ENCODE measurements at regions not wholly inside any gene's neighbourhood (a gene's known extent, or its start where the extent isn't known, plus 50 kb on each side); places are given as distances from the start of the nearest gene placed in this dataset.

DNA sequence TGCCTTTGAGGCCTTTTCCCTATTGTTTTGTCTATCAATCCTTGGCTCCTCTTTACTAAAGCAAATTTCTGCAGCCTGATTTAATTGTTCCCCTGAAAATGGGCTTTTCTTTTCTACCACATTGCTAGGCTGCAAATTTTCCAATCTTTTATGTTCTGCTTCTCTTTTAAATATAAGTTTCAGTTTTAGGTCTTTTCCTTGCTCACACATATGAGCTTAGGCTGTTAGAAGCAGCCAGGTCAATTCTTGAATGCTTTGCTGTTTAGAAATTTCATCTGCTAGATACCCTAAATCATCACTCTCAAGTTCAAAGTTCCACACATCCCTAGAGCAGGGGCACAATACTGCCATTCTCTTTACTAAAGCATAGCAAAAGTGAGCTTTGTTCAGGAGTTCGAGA is 159.6 kb downstream of the ARL4A start:
- Histone ChIP-seq H3K4me3 (no peak overlapping the region), H3K27ac (no peak overlapping the region), H3K9ac (ENCODE audit: insufficient read length) (no peak overlapping the region), H3K36me3 (ENCODE audit: insufficient read depth, low read length) (no peaks in the 10 kb centered on the region), H3K9me3 (ENCODE audit: low read depth, low read length) (no peaks in the 10 kb centered on the region)
- no peak for TF ChIP-seq POLR2AphosphoS5 (IDR thresholded peaks at IDR 0.05; ENCODE audit: borderline replicate concordance, low read depth, low read length)
- no peak for TF ChIP-seq EZH2 (IDR thresholded peaks at IDR 0.05)
- no peak for TF ChIP-seq FOXP2 (optimal IDR thresholded peaks at IDR 0.05; ENCODE audit: control extremely low read depth, extremely low read length, insufficient read depth)
- no peak for DNase-seq (ENCODE audit: low read depth, low spot score)

DNA sequence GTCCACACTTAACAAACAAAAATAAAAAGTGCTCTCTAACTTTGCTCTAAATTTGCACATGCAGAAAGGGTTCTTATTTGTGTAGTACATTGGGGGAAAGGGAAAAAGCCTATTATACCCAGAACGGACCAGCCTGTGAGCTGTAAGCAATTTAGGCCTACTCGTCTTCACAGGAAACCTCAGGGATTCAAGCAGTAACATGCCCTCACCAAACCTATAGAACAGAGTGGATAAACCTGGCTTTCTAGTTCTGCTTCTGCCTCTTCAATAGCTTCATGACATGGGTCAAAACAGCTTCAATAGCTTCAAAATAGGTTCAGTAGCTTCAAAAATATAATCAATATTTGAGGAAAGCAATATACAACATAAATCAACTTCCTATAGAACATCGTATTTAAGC is 163.7 kb downstream of the ARL4A start:
- no peak for DNase-seq (ENCODE audit: low read depth, low spot score)
- TF ChIP-seq EZH2 (IDR thresholded peaks at IDR 0.05) = no peak
- TF ChIP-seq POLR2AphosphoS5 (IDR thresholded peaks at IDR 0.05; ENCODE audit: borderline replicate concordance, low read depth, low read length) = no peak
- TF ChIP-seq FOXP2 (optimal IDR thresholded peaks at IDR 0.05; ENCODE audit: control extremely low read depth, extremely low read length, insufficient read depth) = no peak

DNA sequence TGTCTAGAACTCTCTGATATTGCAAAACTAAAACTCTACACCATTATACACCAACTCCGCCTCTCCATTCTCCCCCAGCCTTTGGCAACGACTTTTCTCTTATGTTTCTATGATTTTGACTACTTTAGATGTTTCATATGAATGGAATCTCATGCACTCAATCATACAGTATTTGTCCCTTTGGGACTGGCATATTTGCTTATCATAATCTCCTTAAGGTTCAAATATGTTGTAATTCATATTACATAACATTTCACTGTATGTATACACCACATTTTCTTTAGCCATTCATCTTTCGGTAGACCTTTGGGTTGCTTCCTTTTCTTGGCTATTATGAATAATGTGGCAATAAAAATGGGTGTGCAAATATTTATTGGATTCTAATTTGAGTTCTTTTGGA is 164.4 kb downstream of the ARL4A start:
- TF ChIP-seq EZH2 (IDR thresholded peaks at IDR 0.05) (no peak), POLR2AphosphoS5 (IDR thresholded peaks at IDR 0.05; ENCODE audit: borderline replicate concordance, low read depth, low read length) (no peak), FOXP2 (optimal IDR thresholded peaks at IDR 0.05; ENCODE audit: control extremely low read depth, extremely low read length, insufficient read depth) (no peak)
- Histone ChIP-seq H3K9ac (ENCODE audit: insufficient read length) (no peak overlapping the region), H3K9me3 (ENCODE audit: low read depth, low read length) (no peaks in the 10 kb centered on the region), H3K27ac (no peak overlapping the region), H3K36me3 (ENCODE audit: insufficient read depth, low read length) (no peaks in the 10 kb centered on the region), H3K4me3 (no peak overlapping the region)
- DNase-seq (ENCODE audit: low read depth, low spot score) = no peak

More for the DNA sequence above, 163.7 kb downstream of the ARL4A start:
- no peak overlapping the region for H3K4me3 ChIP-seq
- no peak overlapping the region for H3K9ac ChIP-seq (ENCODE audit: insufficient read length)
- no peaks in the 10 kb centered on the region for H3K9me3 ChIP-seq (ENCODE audit: low read depth, low read length)
- no peaks in the 10 kb centered on the region for H3K36me3 ChIP-seq (ENCODE audit: insufficient read depth, low read length)
- no peak overlapping the region for H3K27ac ChIP-seq

DNA sequence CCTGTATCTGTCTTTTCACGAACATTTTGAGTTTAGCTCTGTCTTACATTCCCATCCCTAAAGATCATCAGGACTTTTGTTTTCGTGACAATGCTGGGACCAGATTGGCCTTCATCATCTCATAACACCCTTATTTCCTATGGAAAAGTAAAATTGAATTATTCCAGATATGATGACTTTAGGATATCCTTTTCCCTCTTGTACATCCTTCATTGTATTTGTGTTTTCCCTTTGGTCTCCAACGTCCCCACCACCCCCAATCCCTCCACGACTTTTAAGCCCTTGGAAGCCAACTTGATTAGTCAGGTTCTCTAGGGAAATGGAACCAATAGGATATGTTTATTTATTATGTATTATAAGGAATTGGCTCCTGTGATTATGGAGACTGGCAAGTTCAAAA is 167.6 kb downstream of the ARL4A start:
- Histone ChIP-seq H3K27ac (no peak overlapping the region), H3K9me3 (ENCODE audit: low read depth, low read length) (no peaks in the 10 kb centered on the region), H3K36me3 (ENCODE audit: insufficient read depth, low read length) (no peaks in the 10 kb centered on the region), H3K4me3 (no peak overlapping the region), H3K9ac (ENCODE audit: insufficient read length) (no peak overlapping the region)
- DNase-seq (ENCODE audit: low read depth, low spot score) = no peak
- TF ChIP-seq FOXP2 (optimal IDR thresholded peaks at IDR 0.05; ENCODE audit: control extremely low read depth, extremely low read length, insufficient read depth) = no peak
- TF ChIP-seq POLR2AphosphoS5 (IDR thresholded peaks at IDR 0.05; ENCODE audit: borderline replicate concordance, low read depth, low read length) = no peak
- no peak for TF ChIP-seq EZH2 (IDR thresholded peaks at IDR 0.05)

- Histone ChIP-seq H3K27ac (no peak overlapping the region), H3K9me3 (ENCODE audit: low read depth, low read length) (no peaks in the 10 kb centered on the region), H3K36me3 (ENCODE audit: insufficient read depth, low read length) (no peaks in the 10 kb centered on the region), H3K9ac (ENCODE audit: insufficient read length) (no peak overlapping the region), H3K4me3 (no peak overlapping the region)
- TF ChIP-seq POLR2AphosphoS5 (IDR thresholded peaks at IDR 0.05; ENCODE audit: borderline replicate concordance, low read depth, low read length) = no peak
- TF ChIP-seq EZH2 (IDR thresholded peaks at IDR 0.05) = no peak
- no peak for TF ChIP-seq FOXP2 (optimal IDR thresholded peaks at IDR 0.05; ENCODE audit: control extremely low read depth, extremely low read length, insufficient read depth)
- no peak for DNase-seq (ENCODE audit: low read depth, low spot score)
These were observed 172.3 kb downstream of the ARL4A start for GRCh38 chr7:12859761-12860160.

DNA sequence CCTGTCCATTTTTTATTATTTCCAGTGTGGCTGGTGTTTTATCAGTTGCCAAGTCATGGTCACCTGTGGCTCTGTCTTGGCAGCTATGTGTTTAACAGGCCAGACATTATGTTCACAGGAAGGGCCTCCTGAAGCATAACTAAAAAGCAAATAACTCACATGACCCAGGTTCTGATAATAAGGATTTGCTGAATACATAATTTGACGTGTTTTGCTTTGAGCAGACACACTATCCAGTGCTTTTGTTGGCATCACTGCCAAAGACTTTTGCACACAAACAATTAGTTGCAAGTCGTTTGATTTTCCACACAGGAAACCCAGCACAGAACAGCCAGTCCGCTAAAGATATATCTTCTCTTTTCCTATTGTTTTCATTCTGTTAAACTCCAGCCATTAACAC is 173.6 kb downstream of the ARL4A start:
- Histone ChIP-seq H3K27ac (no peak overlapping the region), H3K4me3 (no peak overlapping the region), H3K9me3 (ENCODE audit: low read depth, low read length) (no peaks in the 10 kb centered on the region), H3K9ac (ENCODE audit: insufficient read length) (no peak overlapping the region), H3K36me3 (ENCODE audit: insufficient read depth, low read length) (no peaks in the 10 kb centered on the region)
- DNase-seq (ENCODE audit: low read depth, low spot score) = no peak
- TF ChIP-seq EZH2 (IDR thresholded peaks at IDR 0.05) (no peak), POLR2AphosphoS5 (IDR thresholded peaks at IDR 0.05; ENCODE audit: borderline replicate concordance, low read depth, low read length) (no peak), FOXP2 (optimal IDR thresholded peaks at IDR 0.05; ENCODE audit: control extremely low read depth, extremely low read length, insufficient read depth) (no peak)

GRCh38 chr7:12862146-12862545 is 174.7 kb downstream of the ARL4A start:
- H3K9me3 ChIP-seq (ENCODE audit: low read depth, low read length) = no peaks in the 10 kb centered on the region
- DNase-seq (ENCODE audit: low read depth, low spot score) = no peak
- H3K27ac ChIP-seq = no peak overlapping the region
- TF ChIP-seq POLR2AphosphoS5 (IDR thresholded peaks at IDR 0.05; ENCODE audit: borderline replicate concordance, low read depth, low read length) = no peak
- no peak for TF ChIP-seq EZH2 (IDR thresholded peaks at IDR 0.05)
- TF ChIP-seq FOXP2 (optimal IDR thresholded peaks at IDR 0.05; ENCODE audit: control extremely low read depth, extremely low read length, insufficient read depth) = no peak
- H3K4me3 ChIP-seq = no peak overlapping the region
- no peak overlapping the region for H3K9ac ChIP-seq (ENCODE audit: insufficient read length)
- no peaks in the 10 kb centered on the region for H3K36me3 ChIP-seq (ENCODE audit: insufficient read depth, low read length)

DNA sequence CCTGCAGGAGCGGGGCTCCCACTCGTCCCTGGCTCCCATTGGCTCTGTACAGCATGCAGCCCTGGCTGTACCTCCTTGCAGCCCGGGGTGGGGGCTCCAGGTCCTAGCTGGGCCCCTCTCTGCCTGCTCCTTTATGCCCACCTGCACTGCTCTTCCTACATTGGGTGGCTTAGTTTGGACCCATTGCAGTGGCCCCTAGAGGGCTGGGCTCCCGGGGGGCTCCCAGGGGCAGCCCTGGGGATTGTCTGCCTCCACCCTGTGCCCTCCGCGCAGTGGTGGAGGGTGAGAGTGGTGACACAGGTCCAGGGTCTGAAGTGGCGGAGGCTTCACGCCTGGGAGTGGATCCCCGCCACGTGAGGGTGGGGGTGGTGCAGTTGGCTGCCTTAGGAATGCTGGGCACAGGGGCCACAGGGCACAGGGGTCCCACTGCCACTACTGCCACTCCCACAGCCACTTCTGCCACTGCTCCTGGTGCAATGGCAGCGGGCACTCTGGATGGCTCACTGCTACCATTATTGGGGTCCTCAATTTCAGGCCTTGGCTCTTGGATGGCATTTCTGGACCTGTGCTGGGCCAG is 177.1 kb downstream of the ARL4A start:
- Histone ChIP-seq H3K9me3 (ENCODE audit: low read depth, low read length) (no peaks in the 10 kb centered on the region), H3K9ac (ENCODE audit: insufficient read length) (no peak overlapping the region), H3K27ac (no peak overlapping the region), H3K4me3 (no peak overlapping the region), H3K36me3 (ENCODE audit: insufficient read depth, low read length) (no peaks in the 10 kb centered on the region)
- DNase-seq (ENCODE audit: low read depth, low spot score) = no peak
- no peak for TF ChIP-seq EZH2 (IDR thresholded peaks at IDR 0.05)
- no peak for TF ChIP-seq POLR2AphosphoS5 (IDR thresholded peaks at IDR 0.05; ENCODE audit: borderline replicate concordance, low read depth, low read length)
- TF ChIP-seq FOXP2 (optimal IDR thresholded peaks at IDR 0.05; ENCODE audit: control extremely low read depth, extremely low read length, insufficient read depth) = no peak

- Histone ChIP-seq H3K36me3 (ENCODE audit: insufficient read depth, low read length) (no peaks in the 10 kb centered on the region), H3K27ac (no peak overlapping the region), H3K4me3 (no peak overlapping the region), H3K9me3 (ENCODE audit: low read depth, low read length) (no peaks in the 10 kb centered on the region), H3K9ac (ENCODE audit: insufficient read length) (no peak overlapping the region)
- TF ChIP-seq FOXP2 (optimal IDR thresholded peaks at IDR 0.05; ENCODE audit: control extremely low read depth, extremely low read length, insufficient read depth) = no peak
- TF ChIP-seq EZH2 (IDR thresholded peaks at IDR 0.05) = no peak
- TF ChIP-seq POLR2AphosphoS5 (IDR thresholded peaks at IDR 0.05; ENCODE audit: borderline replicate concordance, low read depth, low read length) = no peak
- DNase-seq (ENCODE audit: low read depth, low spot score) = no peak
These were observed 178.2 kb downstream of the ARL4A start for GRCh38 chr7:12865593-12865992.
